Vagina (tissue), 2 donors: ENCODE measurements at regions not wholly inside any gene's neighbourhood (a gene's known extent, or its start where the extent isn't known, plus 50 kb on each side); places are given as distances from the start of the nearest gene placed in this dataset.

Experiments used
- DNase-seq, 2 donors: peaks; one replicate each; pipeline ENCODE4 v3.0.0-alpha.2; 2017; ENCODE audit errors: extremely low spot score in 2 of 2
- H3K27ac ChIP-seq: fragments of 200-600 bp; sonication (generic); one replicate; pipeline ENCODE4 v1.5.1; 2019
- H3K27me3 ChIP-seq: fragments of 200-600 bp; sonication (generic); one replicate; pipeline ENCODE4 v1.5.1; 2019
- H3K36me3 ChIP-seq, 2 donors: fragments of 200-600 bp; sonication (generic); one replicate each; pipeline ENCODE4 v1.5.1; 2017 to 2019
- H3K4me1 ChIP-seq: fragments of 200-600 bp; sonication (generic); one replicate; pipeline ENCODE4 v1.5.1; 2019
- H3K4me3 ChIP-seq, 2 donors: fragments of 200-600 bp; sonication (generic); 1 replicate in 1 of 2; 2 replicates in 1 of 2; pipeline ENCODE4 v1.5.1; 2016 to 2019
- H3K9me3 ChIP-seq: fragments of 200-600 bp; sonication (generic); one replicate; pipeline ENCODE4 v1.5.1; 2019
- CTCF ChIP-seq, 3 experiments: fragments of 450-650 bp in 2 of 3; fragments of 200-600 bp in 1 of 3; sonication (generic) in 1 of 3; IDR thresholded peaks; one replicate each; pipeline ENCODE4 v1.5.1; 2017 to 2019; ENCODE audit warnings: antibody characterized with exemption in 3 of 3, mild to moderate bottlenecking in 2 of 3, moderate library complexity in 2 of 3
- POLR2A ChIP-seq, 2 donors: fragments of 450-650 bp; IDR thresholded peaks; one replicate each; pipeline ENCODE4 v1.6.1; 2017; ENCODE audit warnings: antibody characterized with exemption in 2 of 2, mild to moderate bottlenecking in 2 of 2, moderate library complexity in 2 of 2
- POLR2AphosphoS5 ChIP-seq, 2 donors: sonication (generic); formaldehyde crosslinking; IDR thresholded peaks; one replicate each; pipeline ENCODE4 v1.9.0; 2017; ENCODE audit warnings: antibody characterized with exemption in 2 of 2, mild to moderate bottlenecking in 2 of 2, low read depth in 1 of 2; ENCODE audit not compliant: insufficient read depth in 1 of 2
- intact Hi-C: fragments of 100-400 bp; cut with DNase I; formaldehyde crosslinking; loops from one replicate; pipeline ENCODE4 v1.15.1; 2023

- Histone ChIP-seq H3K4me3 (no peak overlapping the region), H3K27ac (no peak overlapping the region), H3K4me1 (no peaks in the 10 kb centered on the region), H3K36me3 (no peaks in the 10 kb centered on the region), H3K9me3 (no peaks in the 10 kb centered on the region), H3K27me3 (no peaks in the 10 kb centered on the region)
- no peak for DNase-seq
- intact Hi-C loops, result no loop called here
- TF ChIP-seq CTCF (IDR thresholded peaks at IDR 0.05), result no peak
- TF ChIP-seq POLR2AphosphoS5 (IDR thresholded peaks at IDR 0.05; ENCODE audit: insufficient read depth in 1 of 2, low read depth in 1 of 2), result no peak
- no peak for TF ChIP-seq POLR2A (IDR thresholded peaks at IDR 0.05)
Measured at GRCh38 chr3:124227150-124227630, 235.3 kb upstream of the ROPN1 start.

GRCh38 chr3:124229420-124229819 lies 237.5 kb upstream of the ROPN1 start:
- Histone ChIP-seq H3K4me3 (no peak overlapping the region), H3K4me1 (no peaks in the 10 kb centered on the region), H3K27me3 (no peaks in the 10 kb centered on the region), H3K9me3 (no peaks in the 10 kb centered on the region), H3K36me3 (no peaks in the 10 kb centered on the region), H3K27ac (no peak overlapping the region)
- DNase-seq, result no peak
- no peak for TF ChIP-seq POLR2AphosphoS5 (IDR thresholded peaks at IDR 0.05; ENCODE audit: insufficient read depth in 1 of 2, low read depth in 1 of 2)
- TF ChIP-seq POLR2A (IDR thresholded peaks at IDR 0.05), result no peak
- TF ChIP-seq CTCF (IDR thresholded peaks at IDR 0.05), result no peak
- intact Hi-C loops, result no loop called here

GRCh38 chr3:124229836-124230235 lies 237.9 kb upstream of the ROPN1 start:
- Histone ChIP-seq H3K36me3 (no peaks in the 10 kb centered on the region), H3K27ac (no peak overlapping the region), H3K27me3 (no peaks in the 10 kb centered on the region), H3K4me3 (no peak overlapping the region), H3K4me1 (no peaks in the 10 kb centered on the region), H3K9me3 (no peaks in the 10 kb centered on the region)
- TF ChIP-seq POLR2AphosphoS5 (IDR thresholded peaks at IDR 0.05; ENCODE audit: insufficient read depth in 1 of 2, low read depth in 1 of 2), result no peak
- TF ChIP-seq POLR2A (IDR thresholded peaks at IDR 0.05), result no peak
- no peak for TF ChIP-seq CTCF (IDR thresholded peaks at IDR 0.05)
- intact Hi-C loops, result no loop called here
- no peak for DNase-seq

GRCh38 chr3:124230432-124230831 lies 238.5 kb upstream of the ROPN1 start:
- no peak overlapping the region for H3K27ac ChIP-seq
- H3K27me3 ChIP-seq, result no peaks in the 10 kb centered on the region
- TF ChIP-seq POLR2A (IDR thresholded peaks at IDR 0.05) (no peak), CTCF (IDR thresholded peaks at IDR 0.05) (no peak), POLR2AphosphoS5 (IDR thresholded peaks at IDR 0.05; ENCODE audit: insufficient read depth in 1 of 2, low read depth in 1 of 2) (no peak)
- no peak overlapping the region for H3K4me3 ChIP-seq
- no peaks in the 10 kb centered on the region for H3K36me3 ChIP-seq
- intact Hi-C loops, result no loop called here
- no peak for DNase-seq
- no peaks in the 10 kb centered on the region for H3K9me3 ChIP-seq
- H3K4me1 ChIP-seq, result no peaks in the 10 kb centered on the region

GRCh38 chr3:124230998-124231397 lies 239.1 kb upstream of the ROPN1 start:
- H3K4me3 ChIP-seq, result no peak overlapping the region
- intact Hi-C loops, result no loop called here
- H3K27ac ChIP-seq, result no peak overlapping the region
- no peaks in the 10 kb centered on the region for H3K36me3 ChIP-seq
- H3K27me3 ChIP-seq, result no peaks in the 10 kb centered on the region
- no peak for TF ChIP-seq POLR2AphosphoS5 (IDR thresholded peaks at IDR 0.05; ENCODE audit: insufficient read depth in 1 of 2, low read depth in 1 of 2)
- TF ChIP-seq POLR2A (IDR thresholded peaks at IDR 0.05), result no peak
- TF ChIP-seq CTCF (IDR thresholded peaks at IDR 0.05), result no peak
- DNase-seq, result no peak
- H3K9me3 ChIP-seq, result no peaks in the 10 kb centered on the region
- H3K4me1 ChIP-seq, result no peaks in the 10 kb centered on the region
